Adrenal gland (tissue), 9 donors: ENCODE measurements at regions not wholly inside any gene's neighbourhood (a gene's known extent, or its start where the extent isn't known, plus 50 kb on each side); places are given as distances from the start of the nearest gene placed in this dataset.

Source experiments
- DNase-seq, 7 donors: peaks; one replicate each; pipeline ENCODE4 v3.0.0-alpha.2; 2019 to 2020
- H3K27ac ChIP-seq, 5 donors: fragments of 200-600 bp; sonication (generic) in 4 of 5; 1 replicate in 3 of 5; 2 replicates in 2 of 5; pipeline versions ENCODE4 v1.5.1 to v1.8.0; 2016 to 2020; ENCODE audit warnings: mild to moderate bottlenecking in 1 of 5
- H3K27me3 ChIP-seq: fragments of 200-600 bp; 2 replicates; pipeline ENCODE4 v1.8.0; 2021
- H3K36me3 ChIP-seq, 2 donors: fragments of 200-600 bp; replicated peaks in 1 of 2; 1 replicate in 1 of 2; 2 replicates in 1 of 2; pipeline versions ENCODE4 v1.5.1 to v1.8.0; 2018 to 2022
- H3K4me1 ChIP-seq, 2 donors: fragments of 200-600 bp; replicated peaks in 1 of 2; 1 replicate in 1 of 2; 2 replicates in 1 of 2; pipeline versions ENCODE4 v1.5.1 to v1.8.0; 2018 to 2021
- H3K4me3 ChIP-seq, 4 donors: fragments of 200-600 bp; sonication (generic) in 3 of 4; one replicate each; pipeline ENCODE4 v1.5.1; 2016 to 2018
- H3K9me3 ChIP-seq, 3 donors: fragments of 200-600 bp; sonication (generic) in 1 of 3; replicated peaks in 1 of 3; 1 replicate in 2 of 3; 2 replicates in 1 of 3; pipeline versions ENCODE4 v1.5.1 to v1.8.0; 2016 to 2021
- POLR2A ChIP-seq, 2 donors: fragments of 450-650 bp; IDR thresholded peaks; one replicate each; pipeline ENCODE4 v1.6.1; 2017; ENCODE audit warnings: antibody characterized with exemption in 2 of 2, mild to moderate bottlenecking in 2 of 2, moderate library complexity in 1 of 2
- WGBS, 4 donors: extraction: QIAGEN DNeasy Blood & Tissue Kit in 2 of 4; methylation state at CpG; one replicate each; pipeline versions ENCODE4 v1.1.5 to v1.1.7; 2013 to 2017; 5-methylcytosine and 5-hydroxymethylcytosine counted together
- intact Hi-C, 2 donors: fragments of 100-400 bp; cut with DNase I; formaldehyde crosslinking; loops; one replicate each; pipeline versions ENCODE4 v1.14.1 to v1.15.0; 2022 to 2023
- TF ChIP-seq, protein P1 (sequence below), 6 experiments: fragments of 450-650 bp in 4 of 6; fragments of 200-600 bp in 2 of 6; sonication (generic) in 1 of 6; IDR thresholded peaks; 1 replicate in 5 of 6; 2 replicates in 1 of 6; pipeline versions ENCODE4 v1.5.1 to v1.8.0; 2016 to 2021; ENCODE audit warnings: antibody characterized with exemption in 6 of 6, mild to moderate bottlenecking in 2 of 6, moderate library complexity in 1 of 6
- donor health status: healthy with polysubstance abuse.
- donor health status: Bipolar disorder and iron deficiency.
- donor health status: DM: yes; HTN: yes; CAD: no.
- donor health status: DM: no; HTN: no; CAD: no.
- donor health status: DM: no; HTN: no; CAD: no.

DNA sequence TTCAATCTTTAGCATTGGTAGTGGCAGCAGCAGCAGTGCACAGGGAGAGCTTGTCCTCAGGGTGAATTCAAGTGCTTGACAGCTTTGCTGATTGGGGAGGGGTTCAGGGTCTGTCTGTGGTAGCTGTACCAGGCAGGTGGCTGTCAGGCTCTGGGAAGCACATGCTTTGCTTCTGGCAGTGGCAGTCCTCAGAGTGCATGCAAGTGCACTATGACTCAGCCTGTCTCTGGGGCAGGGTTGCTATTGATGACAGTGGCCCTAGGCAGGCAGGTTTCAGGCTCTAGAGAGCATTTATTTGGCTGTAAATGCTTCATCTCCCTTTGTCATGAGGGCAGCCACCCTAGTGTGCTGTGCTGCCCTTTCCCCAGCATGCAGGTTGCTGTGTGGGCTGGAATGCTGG, 251.9 kb upstream of the LRRC7 start:
- H3K4me1 ChIP-seq: no peaks in the 10 kb centered on the region
- intact Hi-C loops: no loop called here
- H3K4me3 ChIP-seq: no peak overlapping the region
- TF ChIP-seq, protein P1, sequence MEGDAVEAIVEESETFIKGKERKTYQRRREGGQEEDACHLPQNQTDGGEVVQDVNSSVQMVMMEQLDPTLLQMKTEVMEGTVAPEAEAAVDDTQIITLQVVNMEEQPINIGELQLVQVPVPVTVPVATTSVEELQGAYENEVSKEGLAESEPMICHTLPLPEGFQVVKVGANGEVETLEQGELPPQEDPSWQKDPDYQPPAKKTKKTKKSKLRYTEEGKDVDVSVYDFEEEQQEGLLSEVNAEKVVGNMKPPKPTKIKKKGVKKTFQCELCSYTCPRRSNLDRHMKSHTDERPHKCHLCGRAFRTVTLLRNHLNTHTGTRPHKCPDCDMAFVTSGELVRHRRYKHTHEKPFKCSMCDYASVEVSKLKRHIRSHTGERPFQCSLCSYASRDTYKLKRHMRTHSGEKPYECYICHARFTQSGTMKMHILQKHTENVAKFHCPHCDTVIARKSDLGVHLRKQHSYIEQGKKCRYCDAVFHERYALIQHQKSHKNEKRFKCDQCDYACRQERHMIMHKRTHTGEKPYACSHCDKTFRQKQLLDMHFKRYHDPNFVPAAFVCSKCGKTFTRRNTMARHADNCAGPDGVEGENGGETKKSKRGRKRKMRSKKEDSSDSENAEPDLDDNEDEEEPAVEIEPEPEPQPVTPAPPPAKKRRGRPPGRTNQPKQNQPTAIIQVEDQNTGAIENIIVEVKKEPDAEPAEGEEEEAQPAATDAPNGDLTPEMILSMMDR (IDR thresholded peaks at IDR 0.05): no peak
- no peaks in the 10 kb centered on the region for H3K36me3 ChIP-seq
- no peaks in the 10 kb centered on the region for H3K9me3 ChIP-seq
- DNase-seq: no peak
- no peak overlapping the region for H3K27ac ChIP-seq
- no peaks in the 10 kb centered on the region for H3K27me3 ChIP-seq

DNA sequence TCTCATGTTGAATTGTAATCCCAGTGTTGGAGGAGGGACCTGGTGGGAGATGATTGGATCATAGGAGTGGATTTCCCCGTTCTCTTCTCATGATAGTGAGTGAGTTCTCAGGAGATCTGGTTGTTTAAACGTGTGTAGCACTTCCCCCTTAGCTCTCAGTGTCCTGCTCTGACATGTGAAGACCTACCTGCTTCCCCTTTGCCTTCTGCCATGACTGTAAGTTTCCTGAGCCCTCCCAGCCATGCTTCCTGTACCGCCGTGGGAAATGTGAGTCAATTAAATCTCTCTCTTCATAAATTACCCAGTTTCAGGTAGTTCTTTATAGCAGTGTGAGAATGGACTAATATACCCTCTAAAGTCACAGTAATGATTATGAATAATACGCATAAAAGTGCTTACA, 248.4 kb upstream of the LRRC7 start:
- Histone ChIP-seq H3K4me3 (no peak overlapping the region), H3K9me3 (no peaks in the 10 kb centered on the region), H3K36me3 (no peaks in the 10 kb centered on the region), H3K4me1 (no peaks in the 10 kb centered on the region), H3K27ac (no peak overlapping the region), H3K27me3 (no peaks in the 10 kb centered on the region)
- WGBS, 4 donors: 58 to 63% (median 62%) methylated on average over 5 of the region's 5 CpGs
- no peak for DNase-seq
- intact Hi-C loops: no loop called here
- no peak for TF ChIP-seq POLR2A (IDR thresholded peaks at IDR 0.05)
- TF ChIP-seq, protein P1 (IDR thresholded peaks at IDR 0.05): no peak

DNA sequence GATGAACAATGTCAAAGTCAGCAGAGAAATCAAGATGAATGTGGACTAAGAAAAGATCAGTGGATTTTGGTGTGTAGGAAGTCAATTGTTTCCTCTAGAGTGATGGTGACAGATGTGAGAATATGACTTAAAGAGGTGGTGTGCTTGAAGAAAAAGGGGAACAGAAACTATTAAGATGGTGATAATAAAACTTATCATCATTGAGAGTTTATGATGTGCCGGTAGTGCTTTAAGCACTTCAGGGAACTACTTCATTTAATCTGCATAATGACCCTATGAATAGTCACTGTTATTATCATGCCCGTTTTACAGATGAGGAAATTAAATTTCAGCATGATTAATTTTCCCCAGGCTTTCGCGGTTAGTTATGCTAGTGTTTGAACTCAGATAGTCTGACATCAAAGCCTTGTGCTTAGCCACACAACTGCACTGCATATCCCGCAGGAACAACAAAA, 246.9 kb upstream of the LRRC7 start:
- no peak overlapping the region for H3K4me3 ChIP-seq
- H3K27me3 ChIP-seq: no peaks in the 10 kb centered on the region
- no peaks in the 10 kb centered on the region for H3K36me3 ChIP-seq
- no peak overlapping the region for H3K27ac ChIP-seq
- no peak for TF ChIP-seq POLR2A (IDR thresholded peaks at IDR 0.05)
- TF ChIP-seq, protein P1 (IDR thresholded peaks at IDR 0.05): no peak
- H3K9me3 ChIP-seq: no peaks in the 10 kb centered on the region
- WGBS, 4 donors: 57 to 67% (median 63%) methylated on average over 5 of the region's 5 CpGs
- no peak for DNase-seq
- H3K4me1 ChIP-seq: no peaks in the 10 kb centered on the region
- intact Hi-C loops: no loop called here

DNA sequence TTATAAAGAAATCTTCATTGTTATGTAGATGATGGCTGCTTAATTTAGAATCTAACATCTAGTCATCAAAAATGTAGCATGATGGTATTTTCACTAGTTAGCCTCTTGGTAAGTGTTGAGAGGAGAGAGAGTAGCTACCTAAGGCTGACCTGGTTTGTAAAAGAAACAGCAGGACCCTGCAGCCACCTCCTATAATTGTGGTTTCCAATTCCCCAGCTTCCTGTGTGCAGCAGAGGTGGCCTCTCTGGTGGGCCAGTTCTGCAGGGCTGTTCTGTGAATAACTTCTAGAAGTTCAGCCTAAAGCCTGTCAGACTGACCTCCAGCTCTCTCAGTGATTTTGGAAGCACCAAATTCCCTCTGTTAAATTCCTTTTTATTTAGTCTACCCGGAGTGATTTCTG, 246.4 kb upstream of the LRRC7 start:
- H3K36me3 ChIP-seq: no peaks in the 10 kb centered on the region
- 39 to 57% (median 51%) methylated on average over 1 of the region's 1 CpG for WGBS, 4 donors
- TF ChIP-seq, protein P1 (IDR thresholded peaks at IDR 0.05): no peak
- TF ChIP-seq POLR2A (IDR thresholded peaks at IDR 0.05): no peak
- no peaks in the 10 kb centered on the region for H3K9me3 ChIP-seq
- intact Hi-C loops: no loop called here
- no peak overlapping the region for H3K27ac ChIP-seq
- H3K4me3 ChIP-seq: no peak overlapping the region
- DNase-seq: no peak
- H3K4me1 ChIP-seq: no peaks in the 10 kb centered on the region
- no peaks in the 10 kb centered on the region for H3K27me3 ChIP-seq
